Activated CD4-positive, alpha-beta T cell treated with anti-CD3 and anti-CD28 coated beads, Interleukin-2, amount 50 U/mL, for 24 hours (primary cell): ENCODE measurements at regions not wholly inside any gene's neighbourhood (a gene's known extent, or its start where the extent isn't known, plus 50 kb on each side); places are given as distances from the start of the nearest gene placed in this dataset.

ENCODE experiments used
- DNase-seq, 2 donors: peaks; one replicate each; pipeline ENCODE4 v3.0.0-alpha.2; 2020; ENCODE audit warnings: low read depth in 1 of 2, low spot score in 1 of 2

DNA sequence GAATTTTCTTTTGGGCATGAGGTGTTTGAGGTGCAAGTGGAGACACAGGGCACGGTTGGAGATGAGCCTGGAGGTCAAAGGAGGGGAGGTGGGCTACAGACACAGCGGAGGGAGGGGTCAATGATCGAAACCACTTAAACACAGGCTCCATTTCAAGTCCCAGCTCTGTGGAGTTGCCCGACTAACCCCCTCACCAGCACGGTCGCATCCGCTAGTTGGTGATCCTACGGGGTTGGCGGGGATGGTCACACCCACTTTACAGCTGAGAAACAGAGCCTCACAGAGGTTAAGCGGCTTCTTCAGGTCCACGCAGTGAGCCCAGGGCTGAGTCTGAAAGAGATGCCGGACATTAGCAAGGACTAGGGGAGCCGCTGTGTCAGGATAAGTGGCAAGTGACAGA is 60.1 kb upstream of the RUNX3 start:
- no peak for DNase-seq

DNA sequence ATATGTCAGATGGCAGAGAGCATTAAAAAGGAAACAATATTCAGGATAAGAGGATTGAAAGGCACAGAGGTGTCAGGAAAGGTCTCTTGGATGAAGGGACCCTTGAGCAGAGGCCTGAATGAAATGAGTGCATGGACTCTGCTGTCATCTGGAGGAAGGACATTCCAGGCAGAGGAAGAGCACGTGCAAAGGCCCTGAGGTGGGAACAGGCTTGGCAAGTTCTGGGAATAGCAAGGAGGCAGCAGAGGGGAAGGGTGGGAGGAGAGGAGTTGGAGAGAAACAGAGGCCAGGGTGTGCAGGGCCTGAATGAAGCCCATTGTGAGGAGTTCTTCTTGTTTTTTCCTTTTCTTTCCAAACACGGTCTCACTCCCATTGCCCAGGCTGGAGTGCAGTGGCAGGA is 59.0 kb upstream of the RUNX3 start:
- DNase-seq, result no peak

DNA sequence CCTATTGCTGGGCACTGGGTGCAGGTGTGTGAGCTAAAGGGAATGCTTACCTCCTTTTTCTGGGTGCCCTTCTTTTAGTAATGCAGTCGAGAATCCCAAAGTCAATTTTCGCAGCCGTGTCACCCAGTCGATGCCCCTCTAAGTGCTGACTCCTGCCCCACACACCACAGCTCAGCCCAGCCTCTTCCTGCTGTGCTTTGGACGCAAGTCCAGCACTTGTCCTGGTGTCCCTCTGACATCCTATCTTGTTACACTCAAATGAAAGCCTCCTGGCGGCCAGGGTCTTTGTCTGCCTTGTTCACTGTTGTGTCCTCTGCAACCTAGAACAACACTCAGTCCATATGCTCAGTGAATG is 58.5 kb upstream of the RUNX3 start:
- DNase-seq, result no peak

DNA sequence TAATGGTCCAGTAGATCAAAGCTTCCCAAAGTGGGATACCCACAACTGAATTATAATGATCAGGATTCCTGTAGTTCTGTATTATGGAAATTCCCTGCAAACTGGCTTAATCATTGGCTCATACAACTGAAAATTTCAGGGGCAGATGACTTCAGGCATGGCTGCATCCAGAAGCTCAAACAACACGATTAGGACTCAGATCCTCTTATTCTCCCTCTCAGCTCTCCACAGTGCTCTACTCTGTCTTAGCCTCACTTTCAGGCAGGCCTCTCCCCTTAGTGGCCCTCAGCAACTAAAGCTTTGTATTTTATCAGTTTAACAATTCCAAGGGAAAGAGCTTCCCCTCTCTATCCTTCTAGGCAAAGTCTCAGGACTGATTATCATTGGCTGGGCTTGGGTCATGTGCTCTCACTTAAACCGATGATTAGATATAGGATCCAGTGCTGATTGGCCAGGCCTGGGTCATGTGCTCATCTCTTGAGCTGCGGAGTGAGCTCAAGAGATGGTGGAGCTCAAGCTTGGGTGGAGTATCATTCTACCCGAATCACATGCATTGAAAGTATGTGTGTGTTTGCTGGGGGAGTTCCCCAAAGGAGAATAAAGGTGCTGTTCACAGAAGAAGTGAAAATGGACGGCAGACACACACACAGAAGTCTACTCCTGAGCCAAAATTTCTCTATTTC is 57.9 kb upstream of the RUNX3 start:
- DNase-seq, result no peak

DNA sequence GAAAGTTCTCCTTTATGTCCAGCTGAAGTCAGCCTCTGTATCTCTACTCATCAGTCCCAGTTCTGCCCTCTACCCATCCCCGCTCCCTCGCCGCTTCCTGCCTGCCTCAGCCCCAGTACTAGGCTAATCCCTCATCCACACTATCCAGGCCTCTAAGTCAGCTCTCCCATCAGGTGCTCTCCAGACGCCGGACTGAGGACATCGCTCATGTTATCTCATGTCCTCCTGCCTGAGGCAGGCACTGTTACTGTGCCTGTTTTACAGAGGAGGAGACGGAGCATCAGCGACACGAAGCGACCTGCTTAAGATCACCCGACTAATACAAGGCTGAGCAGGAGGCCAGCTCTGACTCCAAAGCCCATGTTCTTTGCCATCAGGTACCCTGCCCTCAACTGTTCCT is 57.3 kb upstream of the RUNX3 start:
- no peak for DNase-seq

DNA sequence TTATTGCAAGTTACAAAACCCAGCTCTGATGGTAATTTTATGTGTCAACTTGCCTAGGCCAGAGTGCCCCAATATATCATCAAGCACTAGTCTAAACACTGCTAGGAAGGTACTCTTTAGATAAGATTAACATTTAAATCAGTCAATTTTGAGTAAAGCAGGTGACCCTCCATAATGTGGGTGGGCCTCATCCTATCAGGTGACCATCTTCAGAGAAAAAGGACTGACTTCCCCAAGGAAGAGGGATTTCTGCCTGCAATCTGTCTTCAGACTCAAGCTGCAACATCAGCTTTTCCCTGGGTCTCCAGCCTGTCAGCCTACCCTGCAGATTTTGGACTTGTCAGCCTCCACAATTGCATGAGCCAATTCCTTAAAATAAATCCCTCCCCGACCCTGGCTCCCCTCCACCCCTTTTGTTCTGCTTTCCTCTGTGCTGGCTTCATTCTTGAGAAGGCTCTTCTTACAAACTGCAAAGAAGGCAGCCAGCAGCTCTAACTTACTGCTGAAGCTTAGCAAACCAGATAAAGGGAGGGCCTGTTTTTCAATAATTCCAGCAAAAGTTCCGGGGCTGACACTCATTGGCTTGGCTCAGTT is 56.4 kb upstream of the RUNX3 start:
- no peak for DNase-seq

DNA sequence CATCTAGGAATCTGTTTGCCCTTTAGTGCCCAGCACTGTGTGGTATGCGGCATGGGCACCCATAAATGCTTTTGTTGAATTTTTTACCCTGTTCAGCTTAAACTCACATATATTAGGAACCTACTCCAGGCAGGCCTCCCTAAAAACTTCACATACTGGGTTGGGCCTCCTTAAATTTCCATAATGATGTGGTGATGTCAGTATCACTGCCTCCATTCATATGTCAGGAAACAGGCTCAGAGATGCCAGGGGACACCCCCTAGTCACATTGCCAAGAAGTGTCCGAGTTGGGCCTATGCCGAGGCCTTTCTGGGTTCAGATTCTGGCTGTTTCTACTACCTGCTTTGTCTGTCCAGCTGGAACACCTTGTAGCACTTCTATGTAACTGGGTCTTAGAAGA is 55.7 kb upstream of the RUNX3 start:
- no peak for DNase-seq

DNA sequence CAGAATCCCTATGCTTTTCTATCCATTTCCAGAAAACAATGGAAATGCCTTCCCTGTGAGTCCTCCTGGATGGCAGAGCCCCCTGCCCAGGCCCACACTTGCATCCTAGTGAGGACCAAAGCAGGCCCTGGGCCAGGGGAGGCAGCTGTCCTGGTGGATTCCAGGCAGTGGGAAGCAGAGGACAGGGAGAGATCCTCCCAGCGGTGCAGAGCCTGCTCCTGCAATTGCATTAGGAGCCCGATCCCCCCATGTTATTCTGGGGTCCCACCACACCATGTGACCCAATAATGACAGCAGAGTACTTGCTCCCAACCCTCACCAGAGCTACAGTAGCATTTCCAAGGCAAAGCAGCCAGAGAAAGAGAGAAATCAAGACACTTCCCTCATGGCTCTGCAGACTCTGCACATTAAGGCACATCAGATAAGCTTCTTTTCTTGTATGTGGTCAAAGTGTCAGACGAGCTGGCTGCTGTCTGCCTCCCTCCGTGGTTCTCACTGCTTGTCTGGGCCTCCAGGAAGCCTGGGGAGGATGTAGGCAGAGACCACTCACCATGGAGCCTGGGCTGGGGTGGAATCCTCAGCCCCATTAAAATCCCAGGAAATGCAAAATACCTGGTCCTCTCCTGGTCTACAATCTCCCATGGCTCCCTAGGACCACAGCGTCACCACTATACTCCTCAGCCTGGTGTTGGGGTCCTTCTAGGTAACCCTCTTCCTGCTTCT is 54.9 kb upstream of the RUNX3 start:
- no peak for DNase-seq

DNA sequence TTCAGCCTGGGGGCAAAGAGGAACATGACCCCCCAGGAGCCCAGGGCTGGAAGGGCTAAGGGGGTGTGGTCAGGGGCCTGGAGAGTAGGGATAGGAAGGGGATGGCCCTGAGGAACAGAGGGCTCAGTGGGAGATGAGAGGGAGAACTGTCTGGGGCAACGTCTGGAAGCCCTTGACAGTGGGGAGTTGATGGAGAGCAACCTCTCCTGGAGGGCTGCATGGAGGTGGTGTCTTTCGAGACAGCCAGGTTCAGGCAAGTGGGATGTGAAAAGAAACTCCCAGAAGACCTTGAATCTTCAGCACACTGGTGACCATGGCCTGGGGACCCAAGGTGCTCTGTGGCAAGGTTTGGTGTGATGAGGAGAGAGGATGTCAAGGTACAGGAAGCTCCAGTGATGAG is 54.2 kb upstream of the RUNX3 start:
- no peak for DNase-seq

DNA sequence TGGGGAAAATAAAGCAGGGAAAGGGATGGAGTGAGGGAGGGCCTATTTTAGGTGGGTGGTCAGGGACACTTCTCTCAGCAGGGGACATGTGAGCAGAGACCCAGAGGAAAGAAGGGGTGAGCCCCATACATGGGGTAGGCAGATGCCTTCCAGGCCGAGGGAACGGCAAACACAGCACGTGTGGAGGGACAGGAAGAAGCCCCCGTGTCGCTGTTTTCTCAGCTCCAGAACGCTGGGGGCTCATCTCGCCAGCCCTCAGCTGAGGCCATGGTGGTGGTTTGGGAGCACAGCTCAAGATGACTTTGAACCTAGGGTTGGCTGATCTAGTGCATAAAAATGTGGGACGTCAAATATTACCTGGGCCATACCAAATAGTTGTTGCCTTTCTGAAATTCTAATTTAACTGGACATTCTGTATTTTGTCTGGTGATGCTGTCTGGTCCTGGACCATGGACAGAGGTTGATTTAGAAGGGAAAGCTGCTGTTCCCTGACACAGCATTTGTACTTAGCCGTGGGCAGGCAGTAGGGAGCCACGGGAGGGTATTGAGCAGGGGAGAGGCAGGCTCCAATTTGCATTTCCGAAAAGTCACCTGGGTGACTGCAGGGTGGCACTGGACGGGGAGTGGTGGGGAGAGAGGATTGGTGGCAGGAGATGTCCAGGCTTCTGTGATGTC is 53.1 kb upstream of the RUNX3 start:
- no peak for DNase-seq

DNA sequence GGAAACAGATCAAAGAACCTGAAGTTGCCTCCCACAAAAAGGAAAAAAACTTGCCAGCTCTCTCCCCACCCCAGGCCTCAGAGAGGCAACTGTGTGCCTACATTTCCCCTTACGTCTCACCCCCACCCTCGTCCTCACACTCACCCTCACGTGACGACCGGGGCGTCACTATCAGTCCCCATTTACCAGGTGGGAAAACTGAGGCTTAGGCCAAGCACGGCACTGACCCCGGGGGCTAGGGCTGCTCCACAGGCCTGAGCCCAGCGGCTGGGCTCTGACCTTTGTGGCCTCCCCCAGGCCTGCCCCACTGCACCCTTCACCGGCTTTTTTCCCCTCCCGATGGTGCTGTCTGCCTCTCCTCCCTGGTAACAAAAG is 51.5 kb upstream of the RUNX3 start:
- peak in 1 of 2 donors; percentile 40 for DNase-seq

DNA sequence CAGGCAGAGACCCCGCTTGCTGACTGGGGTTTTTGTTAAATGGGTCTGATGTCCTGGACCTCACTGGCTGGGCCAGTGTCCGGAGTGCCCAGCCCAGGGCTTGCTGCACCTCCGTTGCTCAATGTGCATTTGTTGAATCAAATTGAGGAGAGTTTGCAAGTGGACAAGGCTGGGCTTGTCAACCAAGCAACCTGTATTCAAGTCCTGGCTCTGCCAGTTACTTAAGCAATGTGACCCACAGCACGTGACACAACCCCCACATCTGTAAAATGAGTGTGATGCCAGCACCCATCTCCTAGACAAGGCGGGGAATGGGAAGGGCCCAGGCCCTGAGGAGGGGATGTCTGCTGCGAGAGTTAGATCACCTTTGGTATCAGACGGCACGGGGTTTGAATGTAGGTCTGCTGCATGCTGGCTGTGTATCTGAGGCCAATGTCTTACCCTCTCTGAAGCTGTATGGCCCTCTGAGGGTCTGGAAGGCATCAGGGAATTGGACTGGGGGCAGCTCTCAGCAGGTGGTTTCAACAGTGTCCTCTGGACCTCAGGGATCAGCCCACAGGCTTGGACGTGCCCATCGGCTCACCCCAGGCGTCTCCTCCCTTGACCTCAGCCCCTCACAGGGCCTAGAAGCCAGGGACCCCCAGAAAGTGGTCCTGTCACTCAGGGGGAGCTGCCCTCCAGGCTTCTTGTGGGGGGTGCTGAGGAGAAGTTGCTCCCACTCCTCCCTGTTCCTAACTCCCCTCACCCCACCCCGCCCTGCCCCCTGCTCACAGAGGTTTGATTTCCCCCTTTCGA is 51.0 kb upstream of the RUNX3 start:
- DNase-seq, result no peak
